Lower leg skin (tissue), 4 donors: ENCODE measurements at regions not wholly inside any gene's neighbourhood (a gene's known extent, or its start where the extent isn't known, plus 50 kb on each side); places are given as distances from the start of the nearest gene placed in this dataset.

ENCODE experiments used
- DNase-seq, 2 donors: peaks; one replicate each; pipeline ENCODE4 v3.0.0-alpha.2; 2019; ENCODE audit warnings: low spot score in 2 of 2
- H3K4me3 ChIP-seq: fragments of 200-600 bp; sonication (generic); 2 replicates; pipeline ENCODE4 v1.5.1; 2017; ENCODE audit warnings: mild to moderate bottlenecking, low read depth; ENCODE audit not compliant: poor library complexity, severe bottlenecking
- POLR2A ChIP-seq, 2 donors: fragments of 450-650 bp; IDR thresholded peaks; one replicate each; pipeline ENCODE4 v1.6.1; 2016 to 2017; ENCODE audit warnings: antibody characterized with exemption in 2 of 2, mild to moderate bottlenecking in 1 of 2, moderate library complexity in 1 of 2
- WGBS, 2 donors: methylation state at CpG; one replicate each; pipeline ENCODE4 v1.1.5; 2018; 5-methylcytosine and 5-hydroxymethylcytosine counted together
- intact Hi-C: fragments of 100-400 bp; cut with DNase I; formaldehyde crosslinking; loops from one replicate; pipeline ENCODE4 v1.15.0; 2023; ENCODE audit warnings: low total_unique reads
- TF ChIP-seq, protein P1 (sequence below), 3 donors: fragments of 450-650 bp; IDR thresholded peaks; one replicate each; pipeline ENCODE4 v1.5.1; 2016; ENCODE audit warnings: antibody characterized with exemption in 3 of 3, mild to moderate bottlenecking in 3 of 3, moderate library complexity in 2 of 3

GRCh38 chr10:21396889-21397288 lies 128.6 kb downstream of the SKIDA1 start:
- 67 to 71% methylated on average over 1 of the region's 1 CpG for WGBS, 2 donors
- intact Hi-C loops, result no loop called here
- H3K4me3 ChIP-seq, result no peak overlapping the region
- TF ChIP-seq POLR2A (IDR thresholded peaks at IDR 0.05), result no peak
- TF ChIP-seq, protein P1, sequence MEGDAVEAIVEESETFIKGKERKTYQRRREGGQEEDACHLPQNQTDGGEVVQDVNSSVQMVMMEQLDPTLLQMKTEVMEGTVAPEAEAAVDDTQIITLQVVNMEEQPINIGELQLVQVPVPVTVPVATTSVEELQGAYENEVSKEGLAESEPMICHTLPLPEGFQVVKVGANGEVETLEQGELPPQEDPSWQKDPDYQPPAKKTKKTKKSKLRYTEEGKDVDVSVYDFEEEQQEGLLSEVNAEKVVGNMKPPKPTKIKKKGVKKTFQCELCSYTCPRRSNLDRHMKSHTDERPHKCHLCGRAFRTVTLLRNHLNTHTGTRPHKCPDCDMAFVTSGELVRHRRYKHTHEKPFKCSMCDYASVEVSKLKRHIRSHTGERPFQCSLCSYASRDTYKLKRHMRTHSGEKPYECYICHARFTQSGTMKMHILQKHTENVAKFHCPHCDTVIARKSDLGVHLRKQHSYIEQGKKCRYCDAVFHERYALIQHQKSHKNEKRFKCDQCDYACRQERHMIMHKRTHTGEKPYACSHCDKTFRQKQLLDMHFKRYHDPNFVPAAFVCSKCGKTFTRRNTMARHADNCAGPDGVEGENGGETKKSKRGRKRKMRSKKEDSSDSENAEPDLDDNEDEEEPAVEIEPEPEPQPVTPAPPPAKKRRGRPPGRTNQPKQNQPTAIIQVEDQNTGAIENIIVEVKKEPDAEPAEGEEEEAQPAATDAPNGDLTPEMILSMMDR (IDR thresholded peaks at IDR 0.05), result no peak
- no peak for DNase-seq

GRCh38 chr10:21393931-21394330 lies 131.6 kb downstream of the SKIDA1 start:
- TF ChIP-seq, protein P1 (IDR thresholded peaks at IDR 0.05), result no peak
- TF ChIP-seq POLR2A (IDR thresholded peaks at IDR 0.05), result no peak
- WGBS, 2 donors, result 95 to 96% methylated on average over 20 of the region's 20 CpGs
- DNase-seq, result no peak
- no peak overlapping the region for H3K4me3 ChIP-seq
- intact Hi-C loops, result no loop called here

- TF ChIP-seq POLR2A (IDR thresholded peaks at IDR 0.05), result no peak
- intact Hi-C loops, result no loop called here
- 83 to 86% methylated on average over 8 of the region's 8 CpGs for WGBS, 2 donors
- no peak overlapping the region for H3K4me3 ChIP-seq
- DNase-seq, result no peak
Measured at GRCh38 chr10:21388589-21388988, 136.9 kb downstream of the SKIDA1 start.

GRCh38 chr10:21387868-21388267 lies 137.6 kb downstream of the SKIDA1 start:
- WGBS, 2 donors, result 84 to 89% methylated on average over 11 of the region's 11 CpGs
- intact Hi-C loops, result no loop called here
- TF ChIP-seq, protein P1 (IDR thresholded peaks at IDR 0.05), result no peak
- no peak for TF ChIP-seq POLR2A (IDR thresholded peaks at IDR 0.05)
- no peak overlapping the region for H3K4me3 ChIP-seq
- no peak for DNase-seq

GRCh38 chr10:21385996-21386585 lies 139.4 kb downstream of the SKIDA1 start:
- no peak for TF ChIP-seq POLR2A (IDR thresholded peaks at IDR 0.05)
- TF ChIP-seq, protein P1 (IDR thresholded peaks at IDR 0.05), result no peak
- no peak overlapping the region for H3K4me3 ChIP-seq
- intact Hi-C loops, result no loop called here
- DNase-seq, result no peak
- 81 to 83% methylated on average over 5 of the region's 5 CpGs for WGBS, 2 donors

DNA sequence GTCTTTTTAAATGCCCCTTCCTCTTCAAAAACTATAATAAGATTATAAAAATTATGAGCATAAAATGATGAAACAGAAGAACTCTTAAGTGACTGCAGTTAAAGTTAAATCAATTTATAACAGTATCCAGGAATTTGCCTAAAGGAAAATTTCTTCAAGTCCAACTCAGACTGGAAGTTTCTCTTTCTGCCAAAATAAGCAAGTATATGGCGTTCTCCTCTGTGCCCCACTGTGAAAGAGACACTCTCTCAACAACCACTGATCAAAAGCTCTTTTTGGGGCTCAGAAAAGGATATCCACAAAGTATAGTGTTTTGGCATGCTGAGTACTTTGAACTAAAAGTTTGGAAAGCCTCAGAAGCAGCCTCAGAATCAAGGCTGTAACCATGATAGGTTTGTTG lies 139.9 kb downstream of the SKIDA1 start:
- intact Hi-C loops, result no loop called here
- TF ChIP-seq, protein P1 (IDR thresholded peaks at IDR 0.05), result no peak
- no peak for TF ChIP-seq POLR2A (IDR thresholded peaks at IDR 0.05)
- H3K4me3 ChIP-seq, result no peak overlapping the region
- 35 to 60% methylated on average over 1 of the region's 1 CpG for WGBS, 2 donors
- DNase-seq, result no peak
